ENCODE measurements at regions not wholly inside any gene's neighbourhood (a gene's known extent, or its start where the extent isn't known, plus 50 kb on each side); places are given as distances from the start of the nearest gene placed in this dataset.

DNA sequence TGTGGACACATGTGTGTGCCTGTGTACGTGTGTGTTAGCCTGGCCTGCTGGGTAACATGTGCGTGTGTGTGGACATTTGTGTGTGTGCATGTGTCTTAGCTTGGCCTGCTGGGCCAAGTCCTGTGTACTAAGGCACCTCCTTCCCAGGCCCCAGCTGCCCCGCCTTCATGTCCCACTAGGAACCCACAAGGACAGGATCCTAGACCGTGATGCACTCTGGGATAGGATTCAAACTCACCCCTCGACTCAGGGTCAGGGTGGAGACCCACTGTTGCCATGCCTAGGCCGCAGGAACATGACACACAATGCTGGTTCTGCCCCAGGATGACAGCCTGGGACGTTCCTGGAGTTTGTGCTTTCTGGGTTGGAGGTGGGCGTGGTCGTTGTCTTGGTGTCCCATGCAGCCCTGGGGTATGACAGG is 89.9 kb upstream of the TMPRSS2 start:
- TF ChIP-seq POLR2A (IDR thresholded peaks at IDR 0.05): no peak
- TF ChIP-seq, protein P1, sequence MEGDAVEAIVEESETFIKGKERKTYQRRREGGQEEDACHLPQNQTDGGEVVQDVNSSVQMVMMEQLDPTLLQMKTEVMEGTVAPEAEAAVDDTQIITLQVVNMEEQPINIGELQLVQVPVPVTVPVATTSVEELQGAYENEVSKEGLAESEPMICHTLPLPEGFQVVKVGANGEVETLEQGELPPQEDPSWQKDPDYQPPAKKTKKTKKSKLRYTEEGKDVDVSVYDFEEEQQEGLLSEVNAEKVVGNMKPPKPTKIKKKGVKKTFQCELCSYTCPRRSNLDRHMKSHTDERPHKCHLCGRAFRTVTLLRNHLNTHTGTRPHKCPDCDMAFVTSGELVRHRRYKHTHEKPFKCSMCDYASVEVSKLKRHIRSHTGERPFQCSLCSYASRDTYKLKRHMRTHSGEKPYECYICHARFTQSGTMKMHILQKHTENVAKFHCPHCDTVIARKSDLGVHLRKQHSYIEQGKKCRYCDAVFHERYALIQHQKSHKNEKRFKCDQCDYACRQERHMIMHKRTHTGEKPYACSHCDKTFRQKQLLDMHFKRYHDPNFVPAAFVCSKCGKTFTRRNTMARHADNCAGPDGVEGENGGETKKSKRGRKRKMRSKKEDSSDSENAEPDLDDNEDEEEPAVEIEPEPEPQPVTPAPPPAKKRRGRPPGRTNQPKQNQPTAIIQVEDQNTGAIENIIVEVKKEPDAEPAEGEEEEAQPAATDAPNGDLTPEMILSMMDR (IDR thresholded peaks at IDR 0.05): no peak
